22Rv1 (cell line): ENCODE measurements at regions not wholly inside any gene's neighbourhood (a gene's known extent, or its start where the extent isn't known, plus 50 kb on each side); places are given as distances from the start of the nearest gene placed in this dataset.

Source experiments
- H3K27ac ChIP-seq: fragments of 450-650 bp; 2 replicates; pipeline ENCODE4 v1.5.1; 2017
- CTCF ChIP-seq: fragments of 450-650 bp; IDR thresholded peaks from 2 replicates; pipeline ENCODE4 v1.5.1; 2017; ENCODE audit warnings: mild to moderate bottlenecking
- ZFX ChIP-seq: fragments of 450-650 bp; IDR thresholded peaks from 2 replicates; pipeline ENCODE4 v1.6.1; 2017; ENCODE audit warnings: antibody characterized with exemption, borderline replicate concordance

GRCh38 chr5:175104677-175105076 is 339.3 kb downstream of the DRD1 start:
- no peak overlapping the region for H3K27ac ChIP-seq
- TF ChIP-seq CTCF: no peak
- TF ChIP-seq ZFX: no peak

- TF ChIP-seq CTCF (no peak), ZFX (no peak)
Measured at GRCh38 chr5:175103746-175104145, 340.2 kb downstream of the DRD1 start.

GRCh38 chr5:175102717-175103116 is 341.3 kb downstream of the DRD1 start:
- TF ChIP-seq ZFX: no peak
- TF ChIP-seq CTCF: no peak
- no peak overlapping the region for H3K27ac ChIP-seq

More at GRCh38 chr5:175103746-175104145, 340.2 kb downstream of the DRD1 start:
- H3K27ac ChIP-seq: no peak overlapping the region

GRCh38 chr5:175098301-175098700 is 345.7 kb downstream of the DRD1 start:
- no peak overlapping the region for H3K27ac ChIP-seq
- TF ChIP-seq ZFX (no peak), CTCF (no peak)

GRCh38 chr5:175096469-175097165 is 347.4 kb downstream of the DRD1 start:
- TF ChIP-seq ZFX (no peak), CTCF (no peak)
- H3K27ac ChIP-seq: no peak overlapping the region

- TF ChIP-seq CTCF (no peak), ZFX (no peak)
- H3K27ac ChIP-seq: no peak overlapping the region
Measured at GRCh38 chr5:175094461-175094860, 349.5 kb downstream of the DRD1 start.

- TF ChIP-seq ZFX: no peak
- TF ChIP-seq CTCF: no peak
- H3K27ac ChIP-seq: no peak overlapping the region
Measured at GRCh38 chr5:175092691-175093090, 351.3 kb downstream of the DRD1 start.
